CD14-positive monocyte (primary cell): ENCODE measurements at regions not wholly inside any gene's neighbourhood (a gene's known extent, or its start where the extent isn't known, plus 50 kb on each side); places are given as distances from the start of the nearest gene placed in this dataset.

Experiments used
- DNase-seq, 3 donors: peaks; one replicate each; pipeline ENCODE4 v3.0.0-alpha.2; 2011 to 2022
- H2AFZ ChIP-seq: 2 replicates; pipeline ENCODE4 v1.6.0; 2012; ENCODE audit warnings: mild to moderate bottlenecking, low read depth, low read length, inconsistent platforms; ENCODE audit not compliant: insufficient read depth, poor library complexity, severe bottlenecking
- H3K27ac ChIP-seq, 2 donors: 1 replicate in 1 of 2; 2 replicates in 1 of 2; pipeline ENCODE4 v1.5.1; 2012 to 2013; ENCODE audit warnings: low read length in 2 of 2, control low read depth in 1 of 2, inconsistent platforms in 1 of 2, low read depth in 1 of 2, mild to moderate bottlenecking in 1 of 2
- H3K27me3 ChIP-seq, 2 donors: one replicate each; pipeline versions ENCODE4 v1.6.0 to v1.6.1; 2011 to 2013; ENCODE audit warnings: low read length in 2 of 2; ENCODE audit not compliant: control insufficient read depth in 2 of 2, insufficient read depth in 2 of 2
- H3K36me3 ChIP-seq, 2 donors: replicated peaks in 1 of 2; 1 replicate in 1 of 2; 2 replicates in 1 of 2; pipeline versions ENCODE4 v1.5.1 to v1.6.1; 2012 to 2013; ENCODE audit warnings: low read length in 2 of 2, control low read depth in 1 of 2, inconsistent platforms in 1 of 2, mild to moderate bottlenecking in 1 of 2; ENCODE audit not compliant: insufficient read depth in 2 of 2, control insufficient read depth in 1 of 2
- H3K4me1 ChIP-seq, 2 donors: 1 replicate in 1 of 2; 2 replicates in 1 of 2; pipeline versions ENCODE4 v1.5.1 to v1.6.1; 2012 to 2013; ENCODE audit warnings: low read length in 2 of 2, control low read depth in 1 of 2, inconsistent platforms in 1 of 2, mild to moderate bottlenecking in 1 of 2, moderate library complexity in 1 of 2; ENCODE audit not compliant: insufficient read depth in 2 of 2, control insufficient read depth in 1 of 2
- H3K4me2 ChIP-seq: replicated peaks from 2 replicates; pipeline ENCODE3; 2012; ENCODE audit warnings: low read length, moderate library complexity, mild to moderate bottlenecking; ENCODE audit not compliant: poor library complexity, severe bottlenecking; ENCODE audit errors: extremely low read depth
- H3K4me3 ChIP-seq, 3 experiments: fragments of 200-600 bp in 1 of 3; sonication (generic) in 1 of 3; replicated peaks in 1 of 3; 1 replicate in 2 of 3; 2 replicates in 1 of 3; pipeline ENCODE4 v1.5.1; 2011 to 2013; ENCODE audit warnings: low read length in 3 of 3, mild to moderate bottlenecking in 3 of 3, control low read depth in 2 of 3, low read depth in 2 of 3, inconsistent platforms in 1 of 3, moderate library complexity in 1 of 3
- H3K79me2 ChIP-seq: 2 replicates; pipeline ENCODE4 v1.6.0; 2012; ENCODE audit warnings: mild to moderate bottlenecking, control low read depth, inconsistent platforms, low read length, moderate library complexity; ENCODE audit not compliant: insufficient read depth
- H3K9ac ChIP-seq: 2 replicates; pipeline ENCODE4 v1.6.0; 2017; ENCODE audit warnings: low read length, mild to moderate bottlenecking; ENCODE audit not compliant: insufficient read depth, poor library complexity, severe bottlenecking
- H3K9me3 ChIP-seq, 2 donors: replicated peaks in 1 of 2; 1 replicate in 1 of 2; 2 replicates in 1 of 2; pipeline versions ENCODE4 v1.5.1 to v1.6.1; 2012 to 2013; ENCODE audit warnings: low read length in 2 of 2, control low read depth in 1 of 2; ENCODE audit not compliant: control insufficient read depth in 1 of 2, insufficient read depth in 1 of 2
- H4K20me1 ChIP-seq: 2 replicates; pipeline ENCODE4 v1.6.0; 2012; ENCODE audit warnings: mild to moderate bottlenecking, low read length, control low read depth, moderate library complexity; ENCODE audit not compliant: insufficient read depth
- H3K27ac Mint-ChIP-seq, 7 donors: one replicate each; pipeline ENCODE4 v1.8.0; 2020; ENCODE audit warnings: mild to moderate bottlenecking in 7 of 7, mixed read lengths in 7 of 7, moderate library complexity in 6 of 7, inconsistent platforms in 2 of 7
- H3K27me3 Mint-ChIP-seq, 3 donors: one replicate each; pipeline ENCODE4 v1.8.0; 2021 to 2022; ENCODE audit warnings: low read depth in 3 of 3, mild to moderate bottlenecking in 3 of 3, mixed read lengths in 3 of 3, moderate library complexity in 3 of 3, inconsistent platforms in 1 of 3
- H3K36me3 Mint-ChIP-seq, 2 donors: one replicate each; pipeline ENCODE4 v1.8.0; 2020; ENCODE audit warnings: mixed read lengths in 2 of 2, inconsistent platforms in 1 of 2, mild to moderate bottlenecking in 1 of 2
- H3K4me1 Mint-ChIP-seq: one replicate; pipeline ENCODE4 v1.8.0; 2020; ENCODE audit warnings: mild to moderate bottlenecking, mixed read lengths
- H3K4me3 Mint-ChIP-seq, 2 donors: one replicate each; pipeline ENCODE4 v1.8.0; 2020; ENCODE audit warnings: mild to moderate bottlenecking in 2 of 2, mixed read lengths in 2 of 2, moderate library complexity in 1 of 2
- H3K9me3 Mint-ChIP-seq, 7 donors: one replicate each; pipeline ENCODE4 v1.8.0; 2020 to 2022; ENCODE audit warnings: mixed read lengths in 7 of 7, mild to moderate bottlenecking in 6 of 7, moderate library complexity in 6 of 7, inconsistent platforms in 2 of 7
- WGBS: methylation state at CpG from one replicate; pipeline ENCODE4 v1.1.5; 2013; ENCODE audit warnings: missing lambda C conversion rate; ENCODE audit not compliant: insufficient coverage; 5-methylcytosine and 5-hydroxymethylcytosine counted together
- intact Hi-C, 2 donors: fragments of 100-400 bp; cut with micrococcal nuclease; formaldehyde crosslinking; loops; one replicate each; pipeline versions ENCODE4 v1.15.0 to v1.15.1; 2023
- TF ChIP-seq, protein P1 (sequence below): fragments of 200-600 bp; IDR thresholded peaks from one replicate; pipeline ENCODE4 v1.8.0; 2022; ENCODE audit warnings: antibody characterized with exemption, mild to moderate bottlenecking

DNA sequence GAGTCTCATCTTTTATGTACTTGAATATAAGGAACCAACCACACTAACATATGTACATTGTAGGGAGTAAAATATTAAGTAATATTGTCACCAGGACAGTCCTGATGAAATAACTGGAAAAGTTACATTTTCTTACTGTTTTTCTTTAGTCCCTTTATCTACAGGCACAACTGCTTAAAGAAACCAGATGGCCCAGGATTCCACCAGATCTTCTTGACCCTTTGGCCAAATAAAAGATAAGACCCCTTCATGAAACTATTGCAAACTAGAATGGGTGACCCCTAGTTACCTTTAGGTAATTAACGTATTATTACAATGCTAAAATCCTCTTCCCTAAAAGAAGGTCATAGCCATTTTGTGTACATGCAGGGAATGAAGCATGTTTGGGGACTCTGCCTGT is 106.3 kb upstream of the FTMT start:
- Histone ChIP-seq H3K9ac (no peak overlapping the region), H3K4me1 (no peaks in the 10 kb centered on the region), H3K36me3 (no peaks in the 10 kb centered on the region), H3K27me3 (no peaks in the 10 kb centered on the region), H3K79me2 (no peaks in the 10 kb centered on the region), H3K27ac (no peak overlapping the region), H3K9me3 (peaks cover 0 to 6% of the 10 kb centered on the region in 2 donors), H3K4me3 (no peak overlapping the region), H4K20me1 (no peaks in the 10 kb centered on the region), H3K4me2 (no peak overlapping the region), H2AFZ (no peak overlapping the region)
- Mint-ChIP-seq H3K4me1 (no peaks in the 10 kb centered on the region), H3K9me3 (peaks cover 0 to 5% (median 3%) of the 10 kb centered on the region in 7 donors), H3K27ac (no peak overlapping the region), H3K27me3 (no peaks in the 10 kb centered on the region), H3K36me3 (no peaks in the 10 kb centered on the region), H3K4me3 (no peak overlapping the region)
- intact Hi-C loops, result no loop called here
- no CpG with 5 or more reads among the region's 1 CpG for WGBS
- no peak for DNase-seq
- TF ChIP-seq, protein P1, sequence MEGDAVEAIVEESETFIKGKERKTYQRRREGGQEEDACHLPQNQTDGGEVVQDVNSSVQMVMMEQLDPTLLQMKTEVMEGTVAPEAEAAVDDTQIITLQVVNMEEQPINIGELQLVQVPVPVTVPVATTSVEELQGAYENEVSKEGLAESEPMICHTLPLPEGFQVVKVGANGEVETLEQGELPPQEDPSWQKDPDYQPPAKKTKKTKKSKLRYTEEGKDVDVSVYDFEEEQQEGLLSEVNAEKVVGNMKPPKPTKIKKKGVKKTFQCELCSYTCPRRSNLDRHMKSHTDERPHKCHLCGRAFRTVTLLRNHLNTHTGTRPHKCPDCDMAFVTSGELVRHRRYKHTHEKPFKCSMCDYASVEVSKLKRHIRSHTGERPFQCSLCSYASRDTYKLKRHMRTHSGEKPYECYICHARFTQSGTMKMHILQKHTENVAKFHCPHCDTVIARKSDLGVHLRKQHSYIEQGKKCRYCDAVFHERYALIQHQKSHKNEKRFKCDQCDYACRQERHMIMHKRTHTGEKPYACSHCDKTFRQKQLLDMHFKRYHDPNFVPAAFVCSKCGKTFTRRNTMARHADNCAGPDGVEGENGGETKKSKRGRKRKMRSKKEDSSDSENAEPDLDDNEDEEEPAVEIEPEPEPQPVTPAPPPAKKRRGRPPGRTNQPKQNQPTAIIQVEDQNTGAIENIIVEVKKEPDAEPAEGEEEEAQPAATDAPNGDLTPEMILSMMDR, result no peak

DNA sequence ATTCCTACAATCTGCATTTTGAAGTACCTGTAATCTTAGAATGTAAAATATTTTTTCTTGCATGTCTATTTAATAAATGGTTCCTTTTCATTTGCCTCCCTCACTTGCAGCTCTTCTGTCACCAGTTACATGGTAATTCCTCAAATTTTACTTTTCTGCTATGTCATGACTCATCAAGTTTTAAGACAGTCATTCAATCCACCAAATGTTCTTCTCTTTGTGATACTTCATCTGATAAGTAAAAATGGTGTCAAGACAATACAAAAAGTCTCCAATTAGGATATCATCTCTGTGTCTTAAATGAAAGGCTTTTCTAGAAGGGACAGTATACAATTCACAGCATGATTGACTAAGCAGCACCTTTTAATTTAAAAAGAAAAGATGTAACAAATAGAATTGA is 104.9 kb upstream of the FTMT start:
- Histone ChIP-seq H3K27ac (no peak overlapping the region), H3K4me3 (no peak overlapping the region), H3K9me3 (no peaks in the 10 kb centered on the region), H3K27me3 (no peaks in the 10 kb centered on the region), H3K4me1 (no peaks in the 10 kb centered on the region), H3K79me2 (no peaks in the 10 kb centered on the region), H3K9ac (no peak overlapping the region), H3K36me3 (no peaks in the 10 kb centered on the region), H3K4me2 (no peak overlapping the region), H2AFZ (no peak overlapping the region), H4K20me1 (no peaks in the 10 kb centered on the region)
- H3K36me3 Mint-ChIP-seq, result no peaks in the 10 kb centered on the region
- intact Hi-C loops, result no loop called here
- TF ChIP-seq, protein P1, result no peak
- H3K4me1 Mint-ChIP-seq, result no peaks in the 10 kb centered on the region
- no peak for DNase-seq
- H3K27ac Mint-ChIP-seq, result no peak overlapping the region
- no peaks in the 10 kb centered on the region for H3K27me3 Mint-ChIP-seq
- H3K4me3 Mint-ChIP-seq, result no peak overlapping the region
- peaks cover 0 to 6% (median 2%) of the 10 kb centered on the region in 7 donors for H3K9me3 Mint-ChIP-seq
